H1 (cell line): ENCODE measurements at regions not wholly inside any gene's neighbourhood (a gene's known extent, or its start where the extent isn't known, plus 50 kb on each side); places are given as distances from the start of the nearest gene placed in this dataset.

Experiments used
- CTCF ChIA-PET: fragments of 300-600 bp; sonication (Branson Sonifier 250); formaldehyde crosslinking; loops from one replicate; lab custom pipeline; 2021; ENCODE audit not compliant: partially characterized antibody; lab: Charles Lee
- POLR2A ChIA-PET: fragments of 300-600 bp; sonication (Branson Sonifier 250); formaldehyde crosslinking; loops from one replicate; lab custom pipeline; 2021; ENCODE audit warnings: inconsistent platforms; ENCODE audit not compliant: partially characterized antibody; lab: Charles Lee
- DNase-seq, 2 experiments: peaks; one replicate each; pipeline versions ENCODE4 v3.0.0 to v3.0.0-alpha.2; 2010 to 2022; ENCODE audit warnings: low spot score in 2 of 2, low read depth in 1 of 2, mixed read lengths in 1 of 2
- FAIRE-seq: peaks from 2 replicates; lab custom pipeline; 2011; peaks lifted over from hg19 to GRCh38; lab: Jason Lieb, UNC
- H2AFZ ChIP-seq: 2 replicates; pipeline ENCODE4 v1.8.1; 2012; ENCODE audit warnings: low read length, inconsistent platforms
- H2AK5ac ChIP-seq: 2 replicates; pipeline ENCODE4 v1.6.1; 2013; ENCODE audit warnings: low read depth, low read length
- H2BK120ac ChIP-seq: replicated peaks from 2 replicates; pipeline ENCODE3; 2013; ENCODE audit warnings: low read depth, low read length, inconsistent platforms
- H2BK12ac ChIP-seq: 2 replicates; pipeline ENCODE4 v1.6.1; 2013; ENCODE audit warnings: low read depth, low read length
- H2BK15ac ChIP-seq: 2 replicates; pipeline ENCODE4 v1.6.1; 2013; ENCODE audit warnings: low read length
- H2BK20ac ChIP-seq: 2 replicates; pipeline ENCODE4 v1.6.1; 2013; ENCODE audit warnings: low read length
- H2BK5ac ChIP-seq: 2 replicates; pipeline ENCODE4 v1.6.1; 2013; ENCODE audit warnings: low read depth, low read length
- H3K14ac ChIP-seq: 2 replicates; pipeline ENCODE4 v1.6.1; 2013; ENCODE audit warnings: inconsistent platforms; ENCODE audit not compliant: insufficient read length
- H3K18ac ChIP-seq: 2 replicates; pipeline ENCODE4 v1.6.1; 2013; ENCODE audit warnings: low read length; ENCODE audit errors: extremely low read depth
- H3K23ac ChIP-seq: 2 replicates; pipeline ENCODE4 v1.6.1; 2013; ENCODE audit warnings: inconsistent platforms; ENCODE audit not compliant: insufficient read length
- H3K23me2 ChIP-seq: 2 replicates; pipeline ENCODE4 v1.6.1; 2013; ENCODE audit warnings: low read depth, low read length
- H3K27ac ChIP-seq: 2 replicates; pipeline ENCODE4 v1.6.1; 2011; ENCODE audit warnings: low read depth, low read length, inconsistent platforms
- H3K27me3 ChIP-seq, 4 experiments: replicated peaks in 1 of 4; 1 replicate in 1 of 4; 2 replicates in 3 of 4; pipeline versions ENCODE4 v1.6.1 to v1.8.1; 2011 to 2013; ENCODE audit warnings: low read length in 3 of 4, mild to moderate bottlenecking in 3 of 4, inconsistent platforms in 2 of 4, mixed read lengths in 2 of 4, moderate library complexity in 1 of 4; ENCODE audit not compliant: control insufficient read depth in 3 of 4, insufficient read depth in 3 of 4; ENCODE audit errors: extremely low read depth in 1 of 4
- H3K36me3 ChIP-seq, 4 experiments: 2 replicates each; pipeline versions ENCODE4 v1.6.1 to v1.8.1; 2011 to 2013; ENCODE audit warnings: mild to moderate bottlenecking in 4 of 4, low read length in 3 of 4, moderate library complexity in 2 of 4, control low read depth in 1 of 4, inconsistent platforms in 1 of 4; ENCODE audit not compliant: insufficient read depth in 4 of 4, control insufficient read depth in 2 of 4
- H3K4ac ChIP-seq: replicated peaks from 2 replicates; pipeline ENCODE3; 2013; ENCODE audit warnings: low read length, low read depth, mixed read lengths, inconsistent platforms; ENCODE audit not compliant: insufficient read length
- H3K4me1 ChIP-seq, 4 experiments: replicated peaks in 1 of 4; 1 replicate in 1 of 4; 2 replicates in 3 of 4; pipeline versions ENCODE4 v1.6.1 to v1.8.1; 2011 to 2013; ENCODE audit warnings: low read length in 3 of 4, inconsistent platforms in 2 of 4, mixed read lengths in 1 of 4; ENCODE audit not compliant: insufficient read depth in 4 of 4, control insufficient read depth in 3 of 4
- H3K4me2 ChIP-seq, 2 experiments: 2 replicates each; pipeline versions ENCODE4 v1.6.1 to v1.8.1; 2011 to 2013; ENCODE audit warnings: low read depth in 2 of 2, low read length in 2 of 2, control low read depth in 1 of 2, inconsistent platforms in 1 of 2, mild to moderate bottlenecking in 1 of 2; ENCODE audit not compliant: insufficient read depth in 1 of 2
- H3K4me3 ChIP-seq, 4 experiments: fragments of 200-600, 300-600 bp in 1 of 4; sonication (generic), shearing (Covaris generic), sonication (Bioruptor Twin) in 1 of 4; 2 replicates each; pipeline versions ENCODE4 v1.5.1 to v1.8.1; 2011 to 2016; ENCODE audit warnings: low read length in 4 of 4, low read depth in 3 of 4, control low read depth in 2 of 4, inconsistent platforms in 2 of 4, mild to moderate bottlenecking in 2 of 4, mixed read lengths in 1 of 4, moderate library complexity in 1 of 4; ENCODE audit not compliant: insufficient read depth in 2 of 4; ENCODE audit errors: extremely low read depth in 1 of 4
- H3K56ac ChIP-seq: replicated peaks from 2 replicates; pipeline ENCODE3; 2013; ENCODE audit warnings: low read depth, mild to moderate bottlenecking, mixed read lengths, low read length, inconsistent platforms; ENCODE audit not compliant: insufficient read length
- H3K79me1 ChIP-seq: 2 replicates; pipeline ENCODE4 v1.6.1; 2013; ENCODE audit warnings: low read depth, low read length, control low read depth
- H3K79me2 ChIP-seq, 2 experiments: 2 replicates each; pipeline versions ENCODE4 v1.6.1 to v1.8.1; 2012 to 2013; ENCODE audit warnings: low read length in 2 of 2, mild to moderate bottlenecking in 2 of 2, inconsistent platforms in 1 of 2; ENCODE audit not compliant: insufficient read depth in 2 of 2, control insufficient read depth in 1 of 2
- H3K9ac ChIP-seq, 4 experiments: replicated peaks in 1 of 4; 1 replicate in 1 of 4; 2 replicates in 3 of 4; pipeline versions ENCODE4 v1.6.1 to v1.8.1; 2011 to 2013; ENCODE audit warnings: low read depth in 3 of 4, low read length in 3 of 4, control low read depth in 2 of 4, mild to moderate bottlenecking in 2 of 4, moderate library complexity in 2 of 4, inconsistent platforms in 1 of 4; ENCODE audit errors: extremely low read depth in 1 of 4
- H3K9me3 ChIP-seq, 2 experiments: 2 replicates each; pipeline versions ENCODE4 v1.6.1 to v1.8.1; 2012 to 2013; ENCODE audit warnings: mild to moderate bottlenecking in 2 of 2, moderate library complexity in 2 of 2, control low read depth in 1 of 2, inconsistent platforms in 1 of 2, low read depth in 1 of 2, low read length in 1 of 2, mixed read lengths in 1 of 2; ENCODE audit not compliant: insufficient read depth in 2 of 2
- H4K20me1 ChIP-seq, 2 experiments: replicated peaks in 1 of 2; 2 replicates each; pipeline versions ENCODE3 to v1.8.1; 2011 to 2013; ENCODE audit warnings: inconsistent platforms in 2 of 2, low read length in 2 of 2, mild to moderate bottlenecking in 1 of 2; ENCODE audit not compliant: insufficient read depth in 2 of 2, control insufficient read depth in 1 of 2
- H4K5ac ChIP-seq: 2 replicates; pipeline ENCODE4 v1.6.1; 2013; ENCODE audit warnings: low read length, low read depth, mixed read lengths, inconsistent platforms; ENCODE audit not compliant: insufficient read length
- H4K8ac ChIP-seq: 2 replicates; pipeline ENCODE4 v1.8.0; 2013; ENCODE audit warnings: mild to moderate bottlenecking, moderate library complexity, low read length, inconsistent platforms; ENCODE audit not compliant: insufficient read depth; ENCODE audit errors: extremely low read depth
- H4K91ac ChIP-seq: replicated peaks from 2 replicates; pipeline ENCODE3; 2013; ENCODE audit warnings: low read length, mixed read lengths, inconsistent platforms; ENCODE audit not compliant: insufficient read length
- BRCA1 ChIP-seq: IDR thresholded peaks from 2 replicates; pipeline ENCODE4 v1.6.1; 2012; ENCODE audit warnings: low read depth, low read length, improper control_type of control experiment
- CBX5 ChIP-seq: fragments of 300-800, 300-1000 bp; sonication (generic); IDR thresholded peaks from 2 replicates; pipeline ENCODE4 v1.7.1; 2016; ENCODE audit warnings: antibody characterized with exemption, low read length, low read depth
- CREB1 ChIP-seq: IDR thresholded peaks from 2 replicates; pipeline ENCODE4 v1.6.1; 2012; ENCODE audit warnings: inconsistent platforms
- CTBP2 ChIP-seq: IDR thresholded peaks from 2 replicates; pipeline ENCODE4 v1.7.0; 2011; ENCODE audit warnings: borderline replicate concordance, mild to moderate bottlenecking, moderate library complexity, mixed read lengths, low read length; ENCODE audit not compliant: insufficient read depth, insufficient read length
- E2F6 ChIP-seq: IDR thresholded peaks from 2 replicates; pipeline ENCODE4 v1.6.1; 2012; ENCODE audit warnings: inconsistent platforms
- PHF8 ChIP-seq: fragments of 200-600 bp; sonication (generic); conservative IDR thresholded peaks from 2 replicates; pipeline ENCODE4 v1.7.1; 2012; ENCODE audit warnings: low read depth, mild to moderate bottlenecking, inconsistent platforms, low read length, moderate library complexity
- RXRA ChIP-seq: IDR thresholded peaks from 2 replicates; pipeline ENCODE4 v1.6.1; 2011; ENCODE audit warnings: low read depth, mild to moderate bottlenecking, low read length, moderate library complexity; ENCODE audit not compliant: insufficient read depth
- SAP30 ChIP-seq: fragments of 300-600 bp; sonication (generic); IDR thresholded peaks from 2 replicates; pipeline ENCODE4 v1.7.1; 2012; ENCODE audit warnings: low read length, moderate library complexity, mild to moderate bottlenecking, inconsistent platforms; ENCODE audit not compliant: insufficient read depth, insufficient replicate concordance
- SIN3A ChIP-seq, 2 experiments: IDR thresholded peaks in 1 of 2; conservative IDR thresholded peaks in 1 of 2; 2 replicates each; pipeline ENCODE4 v1.6.1; 2011 to 2012; ENCODE audit warnings: low read length in 2 of 2, improper control_type of control experiment in 1 of 2, low read depth in 1 of 2, mild to moderate bottlenecking in 1 of 2
- SP1 ChIP-seq: IDR thresholded peaks from 2 replicates; pipeline ENCODE4 v1.6.1; 2011; ENCODE audit warnings: low read depth, low read length
- SRF ChIP-seq: IDR thresholded peaks from 2 replicates; pipeline ENCODE4 v1.6.1; 2011; ENCODE audit warnings: mild to moderate bottlenecking, low read depth, low read length, moderate library complexity
- TAF1 ChIP-seq: IDR thresholded peaks from 2 replicates; pipeline ENCODE4 v1.6.1; 2011; ENCODE audit warnings: mild to moderate bottlenecking, low read depth, low read length
- TEAD4 ChIP-seq: IDR thresholded peaks from 2 replicates; pipeline ENCODE4 v1.6.1; 2012; ENCODE audit warnings: low read depth, low read length, inconsistent platforms, mixed read lengths
- YY1 ChIP-seq: IDR thresholded peaks from 2 replicates; pipeline ENCODE4 v1.6.1; 2011; ENCODE audit warnings: low read depth, mild to moderate bottlenecking, low read length
- TF ChIP-seq, protein P1 (sequence below): IDR thresholded peaks from 2 replicates; pipeline ENCODE4 v1.6.1; 2011; ENCODE audit warnings: low read depth, mild to moderate bottlenecking, low read length; ENCODE audit not compliant: insufficient read depth

- DNase-seq, result no peak
- Histone ChIP-seq H4K5ac (no peak overlapping the region), H4K20me1 (no peaks in the 10 kb centered on the region), H2BK120ac (no peak overlapping the region), H3K4me2 (no peak overlapping the region), H3K36me3 (no peaks in the 10 kb centered on the region), H2BK12ac (no peak overlapping the region), H2BK15ac (no peak overlapping the region), H3K18ac (no peak overlapping the region), H3K23me2 (no peaks in the 10 kb centered on the region; the same call in 1 of the 2 replicates), H2BK20ac (no peak overlapping the region), H3K4ac (no peak overlapping the region), H2BK5ac (no peak overlapping the region), H3K9me3 (no peaks in the 10 kb centered on the region), H4K8ac (no peak overlapping the region), H3K14ac (no peak overlapping the region), H3K4me1 (no peaks in the 10 kb centered on the region), H4K91ac (no peak overlapping the region), H3K23ac (no peak overlapping the region), H3K79me1 (no peaks in the 10 kb centered on the region), H3K79me2 (no peaks in the 10 kb centered on the region), H3K56ac (no peak overlapping the region), H3K27ac (no peak overlapping the region), H2AFZ (no peak overlapping the region), H3K27me3 (peaks cover 0 to 1% (median 0%) of the 10 kb centered on the region in 4 experiments; a peak in 1 of 7 replicates), H3K9ac (no peak overlapping the region), H2AK5ac (no peak overlapping the region), H3K4me3 (no peak overlapping the region)
- ChIA-PET CTCF (no interaction called here), POLR2A (no interaction called here)
- no peak for FAIRE-seq
- TF ChIP-seq SIN3A (conservative IDR thresholded peaks at IDR 0.05 in 1 of 2, IDR thresholded peaks at IDR 0.05 in 1 of 2; ENCODE audit: low read depth in 1 of 2, low read length in 2 of 2) (no peak), TEAD4 (no peak), CBX5 (no peak), SAP30 (no peak), CREB1 (no peak), BRCA1 (no peak), SP1 (no peak), SRF (no peak), CTBP2 (no peak), PHF8 (no peak), YY1 (no peak), TAF1 (no peak), E2F6 (no peak), RXRA (no peak)
- TF ChIP-seq, protein P1, sequence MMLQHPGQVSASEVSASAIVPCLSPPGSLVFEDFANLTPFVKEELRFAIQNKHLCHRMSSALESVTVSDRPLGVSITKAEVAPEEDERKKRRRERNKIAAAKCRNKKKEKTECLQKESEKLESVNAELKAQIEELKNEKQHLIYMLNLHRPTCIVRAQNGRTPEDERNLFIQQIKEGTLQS, result no peak
Observed at GRCh38 chr5:68084396-68084795, 131.2 kb upstream of the PIK3R1 start.
